ENCODE measurements at regions not wholly inside any gene's neighbourhood (a gene's known extent, or its start where the extent isn't known, plus 50 kb on each side); places are given as distances from the start of the nearest gene placed in this dataset.
A peak's percentile ranks its signal among the peaks of the same experiment; 100 is the strongest.

DNA sequence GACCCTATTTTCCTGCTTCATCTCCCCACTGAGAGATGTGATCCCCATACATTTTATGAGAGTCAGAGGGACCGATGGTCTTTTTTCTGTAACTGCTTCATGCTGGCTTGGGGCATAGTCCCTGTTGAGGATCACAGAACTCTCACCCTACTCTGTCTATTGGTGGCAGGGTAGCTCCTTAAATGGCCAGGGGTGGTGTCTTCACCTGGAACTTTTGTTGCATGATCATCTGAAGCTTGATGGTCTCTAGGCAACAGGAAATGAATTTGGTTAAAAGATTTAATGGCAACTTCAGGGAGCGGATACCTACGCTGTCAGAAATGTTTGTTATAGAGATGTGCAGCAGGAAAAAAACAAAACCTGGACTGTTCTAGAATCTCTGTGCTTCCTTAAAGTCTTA is 87.0 kb upstream of the GLIS3 start:
- TF ChIP-seq, protein P1, sequence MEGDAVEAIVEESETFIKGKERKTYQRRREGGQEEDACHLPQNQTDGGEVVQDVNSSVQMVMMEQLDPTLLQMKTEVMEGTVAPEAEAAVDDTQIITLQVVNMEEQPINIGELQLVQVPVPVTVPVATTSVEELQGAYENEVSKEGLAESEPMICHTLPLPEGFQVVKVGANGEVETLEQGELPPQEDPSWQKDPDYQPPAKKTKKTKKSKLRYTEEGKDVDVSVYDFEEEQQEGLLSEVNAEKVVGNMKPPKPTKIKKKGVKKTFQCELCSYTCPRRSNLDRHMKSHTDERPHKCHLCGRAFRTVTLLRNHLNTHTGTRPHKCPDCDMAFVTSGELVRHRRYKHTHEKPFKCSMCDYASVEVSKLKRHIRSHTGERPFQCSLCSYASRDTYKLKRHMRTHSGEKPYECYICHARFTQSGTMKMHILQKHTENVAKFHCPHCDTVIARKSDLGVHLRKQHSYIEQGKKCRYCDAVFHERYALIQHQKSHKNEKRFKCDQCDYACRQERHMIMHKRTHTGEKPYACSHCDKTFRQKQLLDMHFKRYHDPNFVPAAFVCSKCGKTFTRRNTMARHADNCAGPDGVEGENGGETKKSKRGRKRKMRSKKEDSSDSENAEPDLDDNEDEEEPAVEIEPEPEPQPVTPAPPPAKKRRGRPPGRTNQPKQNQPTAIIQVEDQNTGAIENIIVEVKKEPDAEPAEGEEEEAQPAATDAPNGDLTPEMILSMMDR (IDR thresholded peaks at IDR 0.05; ENCODE audit: insufficient read depth, missing control alignments), result no peak
- DNase-seq (ENCODE audit: insufficient read length, low spot score), result no peak
- no peak for FAIRE-seq

DNA sequence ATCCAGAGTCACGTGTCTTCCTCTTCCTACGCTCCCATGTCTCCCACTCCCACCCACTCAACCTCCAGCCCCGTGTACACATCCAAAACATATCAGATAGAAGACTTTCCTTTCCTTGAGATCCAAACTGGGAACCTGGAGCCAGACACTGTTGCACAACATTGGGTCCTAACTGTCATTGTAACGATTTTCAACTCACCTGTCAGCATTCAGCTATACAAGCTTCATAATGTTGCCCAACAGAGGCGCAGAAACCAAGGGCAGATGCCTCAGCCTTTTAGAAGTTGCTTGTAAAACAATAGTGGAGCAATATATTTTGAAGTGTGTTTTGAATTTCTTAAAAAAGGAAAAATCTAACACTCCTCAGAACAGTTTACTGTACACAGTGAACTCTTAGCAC is 84.9 kb upstream of the GLIS3 start:
- DNase-seq (ENCODE audit: insufficient read length, low spot score), result no peak
- TF ChIP-seq, protein P1 (IDR thresholded peaks at IDR 0.05; ENCODE audit: insufficient read depth, missing control alignments), result no peak

DNA sequence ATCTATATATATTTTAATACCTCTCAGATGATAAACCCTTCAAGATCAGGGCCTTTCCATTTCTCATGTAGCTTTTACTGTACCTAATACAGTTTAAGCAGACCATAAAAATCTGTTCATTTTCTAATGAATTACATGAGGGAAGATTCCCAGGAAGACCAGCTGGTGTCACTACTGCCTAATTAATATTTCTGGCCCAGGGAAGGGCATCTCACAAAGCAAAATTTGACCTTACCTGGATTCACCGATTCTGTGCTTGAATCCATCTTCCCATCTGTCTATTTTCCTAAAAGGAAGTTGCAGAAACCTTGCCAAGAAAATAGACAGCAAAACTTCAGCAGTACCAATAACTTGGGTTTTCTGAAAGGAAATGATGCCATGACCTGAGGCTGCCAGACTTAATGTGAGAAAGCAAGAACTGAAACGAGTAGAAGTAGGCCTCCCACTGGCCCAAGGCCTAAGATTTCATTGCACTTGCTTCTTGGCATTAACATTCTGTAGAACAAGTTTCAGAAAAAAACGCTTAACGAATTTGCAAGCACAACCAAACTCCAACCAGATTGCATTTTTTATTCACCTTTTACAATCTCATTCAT is 83.0 kb upstream of the GLIS3 start:
- TF ChIP-seq, protein P1 (IDR thresholded peaks at IDR 0.05; ENCODE audit: insufficient read depth, missing control alignments), result peak; percentile 65
- peak; percentile 51 for FAIRE-seq

More for the DNA sequence above, 84.9 kb upstream of the GLIS3 start:
- no peak for FAIRE-seq

DNA sequence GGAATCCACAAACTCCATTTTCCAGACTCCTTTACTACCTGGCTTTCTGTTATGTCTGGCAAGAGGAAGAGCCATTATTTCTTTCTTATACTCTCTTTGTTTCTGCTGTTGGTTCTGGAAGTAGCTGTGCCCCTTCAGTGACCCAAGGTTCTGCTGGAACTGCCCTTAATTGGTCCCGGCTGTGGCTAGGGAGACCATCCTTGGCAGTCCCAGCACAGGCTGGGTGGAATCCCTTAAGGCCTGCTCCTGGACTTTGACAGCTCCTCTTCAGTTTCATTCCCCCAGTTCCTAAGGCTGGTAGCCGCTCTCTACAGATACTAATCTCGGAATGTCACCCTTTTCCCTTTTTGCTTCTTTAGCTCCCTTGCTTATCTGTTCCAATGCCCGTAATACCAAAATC is 81.9 kb upstream of the GLIS3 start:
- DNase-seq (ENCODE audit: insufficient read length, low spot score) (no peak), FAIRE-seq (no peak)
- TF ChIP-seq, protein P1 (IDR thresholded peaks at IDR 0.05; ENCODE audit: insufficient read depth, missing control alignments), result no peak

More for the DNA sequence above, 83.0 kb upstream of the GLIS3 start:
- DNase-seq (ENCODE audit: insufficient read length, low spot score), result no peak

DNA sequence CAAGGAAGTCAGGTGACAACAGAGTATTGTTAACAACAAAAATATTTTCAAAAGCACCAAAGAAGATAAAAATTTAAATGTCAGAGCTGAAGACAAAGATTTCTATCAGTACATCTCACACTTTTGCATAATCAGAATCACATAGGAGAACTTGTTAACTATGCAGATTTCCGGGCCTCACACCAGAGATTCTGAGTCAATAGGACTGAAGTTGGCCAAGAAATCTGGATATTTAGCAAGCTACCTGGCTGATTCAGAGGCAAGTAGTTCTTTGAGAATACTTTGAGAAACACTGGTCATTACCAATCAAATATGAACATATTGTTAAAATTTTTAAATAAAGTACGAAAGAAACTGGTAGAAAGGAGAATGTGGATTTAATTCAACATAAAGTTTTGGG is 80.5 kb upstream of the GLIS3 start:
- TF ChIP-seq, protein P1 (IDR thresholded peaks at IDR 0.05; ENCODE audit: insufficient read depth, missing control alignments), result no peak
- FAIRE-seq, result no peak
- no peak for DNase-seq (ENCODE audit: insufficient read length, low spot score)

DNA sequence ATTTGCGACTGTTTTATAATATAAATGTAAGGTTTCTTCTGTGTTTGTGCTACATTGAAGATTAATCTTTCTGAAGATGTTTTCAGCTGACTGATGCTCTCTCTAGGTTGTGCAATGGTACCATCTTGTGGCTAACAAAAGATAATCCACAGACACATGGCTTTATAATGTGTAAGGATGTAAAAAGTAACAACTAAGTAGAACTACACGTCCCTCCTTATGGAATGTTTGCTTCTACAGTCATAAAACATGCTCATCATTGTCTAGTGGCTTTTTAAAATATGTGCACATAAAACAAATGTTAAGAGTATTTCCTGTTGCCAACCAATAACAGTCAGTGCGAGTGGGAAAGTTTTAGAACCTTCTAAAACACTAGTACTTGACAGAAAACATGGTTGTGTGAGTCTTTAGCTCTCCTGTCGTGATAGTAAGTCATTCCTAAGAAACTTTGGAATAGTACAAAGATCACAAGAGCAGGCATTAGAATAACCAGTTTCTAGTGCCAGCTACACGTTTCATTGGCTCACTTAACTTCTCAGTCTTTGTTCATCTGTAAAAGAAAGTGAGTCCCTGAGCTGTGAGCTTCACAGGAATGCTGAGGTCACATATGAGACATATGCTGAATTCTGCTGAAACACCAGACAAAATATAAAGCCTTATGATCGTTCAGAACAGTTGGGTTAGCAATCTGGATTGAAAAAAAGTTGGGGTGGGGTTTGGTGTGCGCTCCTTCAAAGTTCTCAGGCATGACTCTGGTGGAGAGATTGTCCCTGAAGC is 75.7 kb upstream of the GLIS3 start:
- TF ChIP-seq, protein P1 (IDR thresholded peaks at IDR 0.05; ENCODE audit: insufficient read depth, missing control alignments), result peak; percentile 46
- FAIRE-seq, result peak; percentile 63
- no peak for DNase-seq (ENCODE audit: insufficient read length, low spot score)

DNA sequence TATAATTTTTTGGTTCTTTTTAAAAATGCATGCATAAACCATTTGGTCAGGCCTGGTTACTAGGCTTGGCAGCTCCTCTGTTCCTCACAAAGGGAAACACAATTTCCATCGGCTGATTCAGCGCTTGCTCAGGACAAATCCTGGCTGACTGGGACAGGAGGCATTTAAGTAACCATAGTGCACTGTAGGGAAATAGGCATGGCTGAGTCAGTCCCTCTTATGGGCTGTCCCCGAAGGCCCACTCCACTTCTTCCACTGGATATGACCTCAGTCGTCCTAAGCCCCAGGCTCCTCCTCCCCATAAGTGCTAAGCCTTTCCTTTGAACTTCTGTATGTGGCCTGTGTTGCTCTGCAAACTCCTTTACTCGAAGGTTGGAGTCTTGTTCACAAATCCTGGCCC is 71.2 kb upstream of the GLIS3 start:
- TF ChIP-seq, protein P1 (IDR thresholded peaks at IDR 0.05; ENCODE audit: insufficient read depth, missing control alignments), result no peak
- FAIRE-seq, result no peak
- no peak for DNase-seq (ENCODE audit: insufficient read length, low spot score)

Measured in D721Med (cell line).